Dermis microvascular lymphatic vessel endothelial cell (primary cell): ENCODE measurements at regions not wholly inside any gene's neighbourhood (a gene's known extent, or its start where the extent isn't known, plus 50 kb on each side); places are given as distances from the start of the nearest gene placed in this dataset.
"Not testable (repeated sequence)": the region's sequence is repeated elsewhere in the genome, so short reads cannot be mapped to it uniquely, and the experiment has no call there.

Experiments
- DNase-seq, 2 donors: peaks; one replicate each; pipeline versions ENCODE4 v3.0.0 to v3.0.0-alpha.2; 2010; ENCODE audit warnings: low read depth in 2 of 2

GRCh38 chr2:190584980-190585661 lies 50.6 kb upstream of the NEMP2 start:
- no peak for DNase-seq

- DNase-seq, result no peak
Measured at GRCh38 chr2:190587106-190587505, 52.6 kb upstream of the NEMP2 start.

GRCh38 chr2:190589008-190589407 lies 54.5 kb upstream of the NEMP2 start:
- no peak for DNase-seq

GRCh38 chr2:190591437-190591836 lies 56.9 kb upstream of the NEMP2 start:
- no peak for DNase-seq

GRCh38 chr2:190592831-190593230 lies 56.1 kb upstream of the NAB1 start:
- DNase-seq, result no peak

- DNase-seq, result not testable (repeated sequence)
Measured at GRCh38 chr2:190595879-190596278, 53.0 kb upstream of the NAB1 start.

GRCh38 chr2:190596993-190597392 lies 51.9 kb upstream of the NAB1 start:
- no peak for DNase-seq

- no peak for DNase-seq
Measured at GRCh38 chr2:190598621-190599020, 50.3 kb upstream of the NAB1 start.

- DNase-seq, result peak in 1 of 2 donors; percentile 4
Measured at GRCh38 chr2:190599073-190599472, 49.8 kb upstream of the NAB1 start.
